ENCODE measurements at regions not wholly inside any gene's neighbourhood (a gene's known extent, or its start where the extent isn't known, plus 50 kb on each side); places are given as distances from the start of the nearest gene placed in this dataset.

GRCh38 chrY:21105529-21105928 lies 349.6 kb downstream of the RPS4Y2 start:
- Histone ChIP-seq H2AFZ (ENCODE audit: low read length) (no peak overlapping the region), H3K4me3 (ENCODE audit: low read depth, low read length, poor library complexity, severe bottlenecking) (no peak overlapping the region), H3K79me2 (ENCODE audit: insufficient read depth, low read depth, low read length) (no peaks in the 10 kb centered on the region), H3K4me1 (ENCODE audit: insufficient read depth, low read length, poor library complexity, severe bottlenecking) (no peaks in the 10 kb centered on the region), H3K36me3 (ENCODE audit: insufficient read depth, low read length) (no peaks in the 10 kb centered on the region), H3K9me3 (ENCODE audit: low read length) (no peaks in the 10 kb centered on the region), H4K20me1 (ENCODE audit: insufficient read depth, low read length) (no peaks in the 10 kb centered on the region), H3K9me2 (ENCODE audit: insufficient read depth, low read length) (no peaks in the 10 kb centered on the region), H3K4me2 (ENCODE audit: low read length) (no peak overlapping the region), H3K27ac (ENCODE audit: low read depth, low read length, poor library complexity, severe bottlenecking) (no peak overlapping the region)
- BruUV-seq (replicated peaks), result no TSS peak
- POLR2A ChIA-PET, result interaction anchor here (0.7 kb wide), 1 partner anchor 1623 kb away, joined by 4 read pairs; no protein-coding TSS in a partner anchor
- CTCF ChIA-PET (ENCODE audit: unreplicated experiment), result no interaction called here
- intact Hi-C loops (cut with micrococcal nuclease; ENCODE audit: unreplicated experiment), result no loop called here
- DNase-seq (ENCODE audit: low spot score), result no peak
- TF ChIP-seq CTCF (conservative IDR thresholded peaks at IDR 0.05; ENCODE audit: low read length), result no peak
- TF ChIP-seq EZH2phosphoT487 (IDR thresholded peaks at IDR 0.05; ENCODE audit: borderline replicate concordance, low read depth, low read length), result no peak

GRCh38 chrY:21111313-21111712 lies 355.4 kb downstream of the RPS4Y2 start:
- DNase-seq (ENCODE audit: low spot score), result no peak
- Histone ChIP-seq H4K20me1 (ENCODE audit: insufficient read depth, low read length) (no peaks in the 10 kb centered on the region), H3K4me2 (ENCODE audit: low read length) (no peak overlapping the region), H3K27ac (ENCODE audit: low read depth, low read length, poor library complexity, severe bottlenecking) (no peak overlapping the region), H3K36me3 (ENCODE audit: insufficient read depth, low read length) (no peaks in the 10 kb centered on the region), H3K4me1 (ENCODE audit: insufficient read depth, low read length, poor library complexity, severe bottlenecking) (no peaks in the 10 kb centered on the region), H3K4me3 (ENCODE audit: low read depth, low read length, poor library complexity, severe bottlenecking) (no peak overlapping the region), H3K9me2 (ENCODE audit: insufficient read depth, low read length) (no peaks in the 10 kb centered on the region), H3K9me3 (ENCODE audit: low read length) (no peaks in the 10 kb centered on the region), H2AFZ (ENCODE audit: low read length) (no peak overlapping the region), H3K79me2 (ENCODE audit: insufficient read depth, low read depth, low read length) (no peaks in the 10 kb centered on the region)
- POLR2A ChIA-PET, result no interaction called here
- intact Hi-C loops (cut with micrococcal nuclease; ENCODE audit: unreplicated experiment), result no loop called here
- BruUV-seq (replicated peaks), result no TSS peak
- CTCF ChIA-PET (ENCODE audit: unreplicated experiment), result no interaction called here
- TF ChIP-seq EZH2phosphoT487 (IDR thresholded peaks at IDR 0.05; ENCODE audit: borderline replicate concordance, low read depth, low read length) (no peak), CTCF (conservative IDR thresholded peaks at IDR 0.05; ENCODE audit: low read length) (no peak)

GRCh38 chrY:21121065-21121464 lies 365.2 kb downstream of the RPS4Y2 start:
- Histone ChIP-seq H3K79me2 (ENCODE audit: insufficient read depth, low read depth, low read length) (no peaks in the 10 kb centered on the region), H3K9me3 (ENCODE audit: low read length) (no peaks in the 10 kb centered on the region), H2AFZ (ENCODE audit: low read length) (no peak overlapping the region), H3K4me2 (ENCODE audit: low read length) (no peak overlapping the region), H3K36me3 (ENCODE audit: insufficient read depth, low read length) (no peaks in the 10 kb centered on the region), H3K4me3 (ENCODE audit: low read depth, low read length, poor library complexity, severe bottlenecking) (no peak overlapping the region), H3K4me1 (ENCODE audit: insufficient read depth, low read length, poor library complexity, severe bottlenecking) (no peaks in the 10 kb centered on the region), H4K20me1 (ENCODE audit: insufficient read depth, low read length) (no peaks in the 10 kb centered on the region), H3K27ac (ENCODE audit: low read depth, low read length, poor library complexity, severe bottlenecking) (no peak overlapping the region), H3K9me2 (ENCODE audit: insufficient read depth, low read length) (no peaks in the 10 kb centered on the region)
- no TSS peak for BruUV-seq (replicated peaks)
- DNase-seq (ENCODE audit: low spot score), result no peak
- CTCF ChIA-PET (ENCODE audit: unreplicated experiment), result no interaction called here
- intact Hi-C loops (cut with micrococcal nuclease; ENCODE audit: unreplicated experiment), result no loop called here
- no peak for TF ChIP-seq EZH2phosphoT487 (IDR thresholded peaks at IDR 0.05; ENCODE audit: borderline replicate concordance, low read depth, low read length)
- TF ChIP-seq CTCF (conservative IDR thresholded peaks at IDR 0.05; ENCODE audit: low read length), result no peak
- POLR2A ChIA-PET, result interaction anchor here (0.5 kb wide), 1 partner anchor 22 kb away, joined by 3 read pairs; no protein-coding TSS in a partner anchor
